PC-9 (cell line): ENCODE measurements at regions not wholly inside any gene's neighbourhood (a gene's known extent, or its start where the extent isn't known, plus 50 kb on each side); places are given as distances from the start of the nearest gene placed in this dataset.

Experiments used
- CTCF ChIP-seq: fragments of 200-600 bp; sonication (generic); conservative IDR thresholded peaks from 2 replicates; pipeline ENCODE4 v1.6.1; 2017; ENCODE audit warnings: mixed run types, antibody characterized with exemption, mild to moderate bottlenecking, moderate library complexity
- EZH2 ChIP-seq: fragments of 200-600 bp; sonication (generic); IDR thresholded peaks from 2 replicates; pipeline ENCODE4 v1.8.0; 2017; ENCODE audit warnings: antibody characterized with exemption, low read depth

- TF ChIP-seq CTCF (no peak), EZH2 (no peak)
These were observed 163.8 kb downstream of the TMEM38B start for GRCh38 chr9:105858006-105858690.
